ENCODE measurements at regions not wholly inside any gene's neighbourhood (a gene's known extent, or its start where the extent isn't known, plus 50 kb on each side); places are given as distances from the start of the nearest gene placed in this dataset.

DNA sequence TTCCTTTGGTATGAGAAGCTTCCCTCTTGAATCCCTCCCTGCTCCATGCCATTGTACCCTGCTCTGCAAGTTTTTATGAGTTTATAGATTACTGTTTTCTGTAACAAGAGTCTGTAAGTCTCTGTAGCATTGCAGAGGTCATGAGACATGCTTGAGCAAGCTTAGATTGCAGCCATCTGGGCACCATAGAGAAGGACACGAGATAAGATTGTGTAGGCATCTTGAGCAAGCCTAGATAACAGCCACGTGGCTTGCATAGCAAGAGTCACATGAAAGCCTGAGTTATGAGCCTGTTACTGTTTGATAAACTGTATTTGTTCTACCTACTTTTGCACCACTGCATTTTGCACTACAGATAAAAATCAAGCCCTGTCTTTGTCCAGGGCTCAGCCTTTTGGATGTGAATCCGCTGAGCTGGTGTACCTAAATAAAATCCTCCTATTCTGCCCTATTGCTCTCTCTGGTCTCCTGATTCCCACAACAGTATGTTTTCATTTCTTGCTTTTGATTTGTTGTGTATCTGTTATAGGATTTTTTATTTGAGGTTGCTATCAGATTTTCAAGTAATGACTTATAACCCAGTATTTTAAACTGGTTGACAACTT is 127.4 kb upstream of the ANKRD50 start:
- TF ChIP-seq, protein P1, sequence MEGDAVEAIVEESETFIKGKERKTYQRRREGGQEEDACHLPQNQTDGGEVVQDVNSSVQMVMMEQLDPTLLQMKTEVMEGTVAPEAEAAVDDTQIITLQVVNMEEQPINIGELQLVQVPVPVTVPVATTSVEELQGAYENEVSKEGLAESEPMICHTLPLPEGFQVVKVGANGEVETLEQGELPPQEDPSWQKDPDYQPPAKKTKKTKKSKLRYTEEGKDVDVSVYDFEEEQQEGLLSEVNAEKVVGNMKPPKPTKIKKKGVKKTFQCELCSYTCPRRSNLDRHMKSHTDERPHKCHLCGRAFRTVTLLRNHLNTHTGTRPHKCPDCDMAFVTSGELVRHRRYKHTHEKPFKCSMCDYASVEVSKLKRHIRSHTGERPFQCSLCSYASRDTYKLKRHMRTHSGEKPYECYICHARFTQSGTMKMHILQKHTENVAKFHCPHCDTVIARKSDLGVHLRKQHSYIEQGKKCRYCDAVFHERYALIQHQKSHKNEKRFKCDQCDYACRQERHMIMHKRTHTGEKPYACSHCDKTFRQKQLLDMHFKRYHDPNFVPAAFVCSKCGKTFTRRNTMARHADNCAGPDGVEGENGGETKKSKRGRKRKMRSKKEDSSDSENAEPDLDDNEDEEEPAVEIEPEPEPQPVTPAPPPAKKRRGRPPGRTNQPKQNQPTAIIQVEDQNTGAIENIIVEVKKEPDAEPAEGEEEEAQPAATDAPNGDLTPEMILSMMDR (IDR thresholded peaks at IDR 0.05), result no peak
- TF ChIP-seq POLR2A (IDR thresholded peaks at IDR 0.05), result no peak

All from lower leg skin (tissue), 3 donors.